Gastrocnemius medialis (tissue), 4 donors: ENCODE measurements at regions not wholly inside any gene's neighbourhood (a gene's known extent, or its start where the extent isn't known, plus 50 kb on each side); places are given as distances from the start of the nearest gene placed in this dataset.

Experiments
- ATAC-seq, 2 donors: fragments of 150-250 bp; one replicate each; pipeline ENCODE4 v1.9.1; 2016
- DNase-seq, 2 donors: peaks; one replicate each; pipeline ENCODE4 v3.0.0-alpha.2; 2019
- H3K27ac ChIP-seq, 4 donors: fragments of 200-600 bp; sonication (generic); 1 replicate in 1 of 4; 2 replicates in 3 of 4; pipeline ENCODE4 v1.5.1; 2016 to 2018; ENCODE audit warnings: mild to moderate bottlenecking in 2 of 4, moderate library complexity in 1 of 4
- H3K27me3 ChIP-seq, 3 donors: fragments of 200-600 bp; sonication (generic) in 2 of 3; 1 replicate in 1 of 3; 2 replicates in 2 of 3; pipeline versions ENCODE4 v1.5.1 to v1.6.0; 2016 to 2019; ENCODE audit warnings: mild to moderate bottlenecking in 1 of 3, moderate library complexity in 1 of 3
- H3K36me3 ChIP-seq, 2 donors: fragments of 200-600 bp; sonication (generic) in 1 of 2; one replicate each; pipeline ENCODE4 v1.5.1; 2017 to 2018
- H3K4me1 ChIP-seq, 2 donors: fragments of 200-600 bp; sonication (generic) in 1 of 2; one replicate each; pipeline ENCODE4 v1.5.1; 2016 to 2017; ENCODE audit warnings: mild to moderate bottlenecking in 2 of 2
- H3K4me3 ChIP-seq, 4 donors: fragments of 200-600 bp; sonication (generic) in 3 of 4; 1 replicate in 1 of 4; 2 replicates in 3 of 4; pipeline ENCODE4 v1.5.1; 2016 to 2019; ENCODE audit warnings: mild to moderate bottlenecking in 2 of 4
- H3K9me3 ChIP-seq, 3 donors: fragments of 200-600 bp; sonication (generic) in 2 of 3; 1 replicate in 1 of 3; 2 replicates in 2 of 3; pipeline ENCODE4 v1.5.1; 2016 to 2019
- POLR2A ChIP-seq, 2 donors: fragments of 450-650 bp; IDR thresholded peaks; one replicate each; pipeline ENCODE4 v1.6.1; 2017; ENCODE audit warnings: antibody characterized with exemption in 2 of 2, mild to moderate bottlenecking in 2 of 2, moderate library complexity in 2 of 2
- in situ Hi-C, 4 donors: fragments of 200-750 bp; cut with MboI; loops; one replicate each; pipeline versions ENCODE4 v1.15.0 to v1.8.0; 2017; ENCODE audit warnings: low sequenced_read_pairs in 4 of 4
- intact Hi-C: fragments of 100-400 bp; cut with DNase I; formaldehyde crosslinking; loops from one replicate; pipeline ENCODE4 v1.15.1; 2023; ENCODE audit warnings: low total_unique reads
- TF ChIP-seq, protein P1 (sequence below), 5 experiments: fragments of 450-650 bp in 3 of 5; fragments of 200-600 bp in 2 of 5; sonication (generic) in 2 of 5; IDR thresholded peaks in 4 of 5; conservative IDR thresholded peaks in 1 of 5; 1 replicate in 4 of 5; 2 replicates in 1 of 5; pipeline ENCODE4 v1.5.1; 2016 to 2019; ENCODE audit warnings: antibody characterized with exemption in 5 of 5, mild to moderate bottlenecking in 3 of 5, moderate library complexity in 3 of 5

GRCh38 chr13:48165727-48166126 lies 67.3 kb upstream of the ITM2B start:
- H3K27ac ChIP-seq, result no peak overlapping the region
- no peak for DNase-seq
- H3K4me1 ChIP-seq, result peaks cover 4 to 6% of the 10 kb centered on the region in 2 donors
- in situ Hi-C loops (no loop called here), intact Hi-C loops (no loop called here)
- no peak overlapping the region for H3K4me3 ChIP-seq
- TF ChIP-seq, protein P1, sequence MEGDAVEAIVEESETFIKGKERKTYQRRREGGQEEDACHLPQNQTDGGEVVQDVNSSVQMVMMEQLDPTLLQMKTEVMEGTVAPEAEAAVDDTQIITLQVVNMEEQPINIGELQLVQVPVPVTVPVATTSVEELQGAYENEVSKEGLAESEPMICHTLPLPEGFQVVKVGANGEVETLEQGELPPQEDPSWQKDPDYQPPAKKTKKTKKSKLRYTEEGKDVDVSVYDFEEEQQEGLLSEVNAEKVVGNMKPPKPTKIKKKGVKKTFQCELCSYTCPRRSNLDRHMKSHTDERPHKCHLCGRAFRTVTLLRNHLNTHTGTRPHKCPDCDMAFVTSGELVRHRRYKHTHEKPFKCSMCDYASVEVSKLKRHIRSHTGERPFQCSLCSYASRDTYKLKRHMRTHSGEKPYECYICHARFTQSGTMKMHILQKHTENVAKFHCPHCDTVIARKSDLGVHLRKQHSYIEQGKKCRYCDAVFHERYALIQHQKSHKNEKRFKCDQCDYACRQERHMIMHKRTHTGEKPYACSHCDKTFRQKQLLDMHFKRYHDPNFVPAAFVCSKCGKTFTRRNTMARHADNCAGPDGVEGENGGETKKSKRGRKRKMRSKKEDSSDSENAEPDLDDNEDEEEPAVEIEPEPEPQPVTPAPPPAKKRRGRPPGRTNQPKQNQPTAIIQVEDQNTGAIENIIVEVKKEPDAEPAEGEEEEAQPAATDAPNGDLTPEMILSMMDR (IDR thresholded peaks at IDR 0.05 in 4 of 5, conservative IDR thresholded peaks at IDR 0.05 in 1 of 5), result no peak
- no peak for TF ChIP-seq POLR2A (IDR thresholded peaks at IDR 0.05)
- ATAC-seq, result no peak
- no peaks in the 10 kb centered on the region for H3K9me3 ChIP-seq
- no peaks in the 10 kb centered on the region for H3K27me3 ChIP-seq
- H3K36me3 ChIP-seq, result no peaks in the 10 kb centered on the region

DNA sequence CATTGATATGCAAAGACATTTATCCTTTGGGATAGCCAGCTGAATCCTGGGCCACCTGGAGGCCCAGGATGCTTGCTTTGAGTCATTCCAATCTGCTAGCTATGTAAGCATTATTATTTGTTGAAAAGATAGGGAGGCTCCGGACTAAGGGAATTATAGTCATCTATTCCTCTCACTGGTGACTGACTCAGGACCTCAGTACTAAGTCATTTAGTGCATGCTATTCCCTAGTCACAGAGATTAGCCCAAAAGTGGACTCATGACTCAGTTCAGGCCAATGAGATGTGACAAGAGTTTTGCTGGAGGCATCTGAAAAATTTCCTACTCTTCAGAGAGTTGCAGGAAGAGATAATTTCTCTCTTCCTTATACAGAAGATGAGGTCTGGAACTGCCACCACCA lies 67.9 kb upstream of the ITM2B start:
- ATAC-seq (no peak), DNase-seq (no peak)
- H3K4me1 ChIP-seq, result peaks cover 4 to 6% of the 10 kb centered on the region in 2 donors
- TF ChIP-seq, protein P1 (IDR thresholded peaks at IDR 0.05 in 4 of 5, conservative IDR thresholded peaks at IDR 0.05 in 1 of 5), result no peak
- no peak for TF ChIP-seq POLR2A (IDR thresholded peaks at IDR 0.05)
- no peaks in the 10 kb centered on the region for H3K9me3 ChIP-seq
- H3K27me3 ChIP-seq, result no peaks in the 10 kb centered on the region
- H3K36me3 ChIP-seq, result no peaks in the 10 kb centered on the region
- in situ Hi-C loops (no loop called here), intact Hi-C loops (no loop called here)
- no peak overlapping the region for H3K4me3 ChIP-seq
- no peak overlapping the region for H3K27ac ChIP-seq

DNA sequence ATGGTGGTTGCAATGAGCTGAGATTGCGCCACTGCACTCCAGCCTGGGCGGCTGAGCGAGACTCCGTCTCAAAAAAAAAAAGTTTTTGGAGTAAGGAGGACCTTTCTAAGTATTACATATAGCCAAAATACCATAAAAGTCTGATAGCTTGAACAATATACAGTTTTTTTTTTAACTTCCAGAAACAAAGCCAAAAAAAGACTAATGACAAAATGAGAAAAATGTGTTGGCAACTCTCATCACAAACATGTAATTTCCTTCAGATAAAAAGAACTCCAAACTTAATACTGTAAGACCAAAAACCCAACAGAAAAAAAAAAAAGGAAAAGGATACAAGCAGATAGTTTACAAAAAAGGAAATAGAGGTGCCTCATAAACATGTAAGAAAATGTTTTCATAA lies 68.2 kb upstream of the MED4 start:
- Histone ChIP-seq H3K4me1 (peaks cover 4 to 6% of the 10 kb centered on the region in 2 donors), H3K36me3 (no peaks in the 10 kb centered on the region), H3K4me3 (no peak overlapping the region), H3K9me3 (no peaks in the 10 kb centered on the region), H3K27ac (peak overlapping the region; percentile 22 to 73 (median 68)), H3K27me3 (no peaks in the 10 kb centered on the region)
- ATAC-seq (no peak), DNase-seq (no peak)
- in situ Hi-C loops, result no loop called here
- TF ChIP-seq POLR2A (IDR thresholded peaks at IDR 0.05), result no peak
- TF ChIP-seq, protein P1 (IDR thresholded peaks at IDR 0.05 in 4 of 5, conservative IDR thresholded peaks at IDR 0.05 in 1 of 5), result no peak
- intact Hi-C loops, result no loop called here

DNA sequence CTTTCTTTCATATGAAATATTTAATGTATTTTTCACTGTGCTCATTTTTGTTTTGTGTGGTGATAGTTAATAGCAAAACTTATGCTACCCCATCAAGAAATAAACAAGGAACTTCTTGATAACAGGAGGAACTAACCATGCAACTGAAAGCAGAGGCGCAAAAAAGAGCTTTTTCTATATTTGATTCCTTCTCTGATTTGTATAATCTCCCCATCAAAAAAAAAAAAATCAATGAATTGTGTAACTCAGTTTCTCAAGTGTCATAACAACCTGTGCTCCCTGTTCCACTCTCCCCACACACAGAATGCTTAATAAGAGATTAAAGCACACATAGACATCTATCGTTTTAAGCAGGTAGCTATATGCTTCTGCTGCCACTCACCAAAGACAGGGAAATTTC lies 67.3 kb upstream of the MED4 start:
- TF ChIP-seq, protein P1 (IDR thresholded peaks at IDR 0.05 in 4 of 5, conservative IDR thresholded peaks at IDR 0.05 in 1 of 5), result no peak
- TF ChIP-seq POLR2A (IDR thresholded peaks at IDR 0.05), result no peak
- in situ Hi-C loops (no loop called here), intact Hi-C loops (no loop called here)
- ATAC-seq, result peak in 1 of 2 donors; percentile 55
- Histone ChIP-seq H3K27ac (peak overlapping the region; percentile 63 to 73 (median 71)), H3K4me1 (peaks cover 4 to 6% of the 10 kb centered on the region in 2 donors), H3K4me3 (no peak overlapping the region), H3K27me3 (no peaks in the 10 kb centered on the region), H3K36me3 (no peaks in the 10 kb centered on the region), H3K9me3 (no peaks in the 10 kb centered on the region)
- no peak for DNase-seq

DNA sequence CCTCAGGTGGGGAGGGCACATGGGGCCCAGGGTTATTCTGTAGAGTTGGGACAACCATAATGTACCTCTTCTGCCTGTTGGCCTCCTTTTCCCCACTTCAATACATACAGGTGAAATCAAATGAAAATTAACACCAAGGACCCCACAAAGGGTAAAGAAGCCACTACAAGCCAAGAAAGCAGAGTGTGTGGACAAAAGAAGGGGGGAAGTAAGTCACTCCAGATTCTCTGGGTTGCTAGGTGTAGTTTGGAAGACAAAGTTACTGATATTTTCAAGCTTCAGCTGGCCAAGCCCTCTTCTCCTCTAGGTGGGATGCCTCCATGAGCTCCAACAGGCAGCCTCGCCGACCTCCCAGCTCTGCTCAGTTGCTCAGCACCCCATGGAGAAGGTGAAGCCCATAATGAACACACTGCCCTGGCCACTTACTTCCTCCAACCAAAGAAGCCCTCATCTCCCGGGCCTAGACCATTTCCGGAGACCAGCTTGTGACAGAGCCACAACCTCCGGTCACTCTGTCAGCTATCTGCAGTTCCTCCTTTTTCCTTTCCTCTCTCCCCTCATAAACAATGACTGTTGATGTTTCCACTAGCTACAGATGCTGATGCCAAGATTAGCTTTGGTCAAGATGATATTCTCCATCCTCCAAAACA lies 66.8 kb upstream of the MED4 start:
- DNase-seq, result peak; percentile 36 to 46
- TF ChIP-seq POLR2A (IDR thresholded peaks at IDR 0.05), result no peak
- TF ChIP-seq, protein P1 (IDR thresholded peaks at IDR 0.05 in 4 of 5, conservative IDR thresholded peaks at IDR 0.05 in 1 of 5), result no peak
- peak in 1 of 2 donors; percentile 29 for ATAC-seq
- in situ Hi-C loops, result no loop called here
- H3K36me3 ChIP-seq, result no peaks in the 10 kb centered on the region
- intact Hi-C loops, result no loop called here
- peaks cover 4 to 6% of the 10 kb centered on the region in 2 donors for H3K4me1 ChIP-seq
- no peaks in the 10 kb centered on the region for H3K27me3 ChIP-seq
- H3K4me3 ChIP-seq, result no peak overlapping the region
- H3K9me3 ChIP-seq, result no peaks in the 10 kb centered on the region
- peak overlapping the region; percentile 63 to 73 (median 71) for H3K27ac ChIP-seq
